Activated CD8-positive, alpha-beta memory T cell treated with anti-CD3 and anti-CD28 coated beads, Interleukin-2, amount 50 U/mL, for 1 hour (primary cell): ENCODE measurements at regions not wholly inside any gene's neighbourhood (a gene's known extent, or its start where the extent isn't known, plus 50 kb on each side); places are given as distances from the start of the nearest gene placed in this dataset.

Experiments used
- DNase-seq: peaks from one replicate; pipeline ENCODE4 v3.0.0-alpha.2; 2020; ENCODE audit errors: extremely low read depth

DNA sequence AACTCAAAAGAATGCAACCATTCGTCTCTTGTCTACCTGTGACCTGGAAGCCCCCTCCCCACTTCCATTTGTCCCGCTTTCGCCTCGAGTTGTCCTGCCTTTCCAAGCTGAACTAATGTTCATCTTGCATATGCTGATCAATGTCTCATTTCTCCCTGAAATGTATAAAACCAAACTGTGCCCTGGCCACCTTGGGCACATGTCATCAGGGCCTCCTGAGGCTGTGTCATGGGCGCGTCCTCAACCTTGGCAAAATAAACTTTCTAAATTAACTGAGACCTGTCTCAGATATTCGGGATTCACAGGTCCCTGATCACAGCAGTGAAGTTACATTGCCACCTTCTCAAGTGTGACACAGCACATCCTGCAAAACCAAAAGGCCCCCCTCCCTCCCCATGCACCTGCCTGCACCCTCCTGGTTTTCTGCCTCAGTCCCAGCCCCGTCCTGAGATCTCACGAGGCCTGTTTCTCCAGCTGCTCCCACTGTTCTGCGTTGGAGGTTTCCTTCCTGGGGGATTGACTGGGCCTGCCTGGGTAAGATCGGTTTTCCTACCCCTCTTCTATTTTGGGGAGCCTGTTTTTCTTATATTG is 1328.7 kb downstream of the TBC1D22A start:
- no peak for DNase-seq

DNA sequence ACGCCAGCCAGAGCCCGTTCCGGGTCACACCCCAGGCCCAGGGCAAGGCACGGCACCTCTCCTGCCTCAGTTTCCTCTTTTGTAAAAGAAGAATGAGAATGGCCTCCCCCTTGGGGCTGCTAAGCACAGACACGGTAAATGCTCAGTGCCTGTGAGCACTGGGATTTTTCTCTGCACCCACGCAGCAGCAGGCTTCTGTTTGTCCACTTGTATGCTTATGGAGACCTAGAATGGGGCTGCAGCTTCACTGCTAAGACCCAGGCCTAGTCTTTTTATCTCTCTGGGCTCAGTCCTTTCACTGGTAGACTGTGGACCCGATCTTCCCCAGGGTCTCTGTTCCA is 1327.9 kb downstream of the TBC1D22A start:
- DNase-seq = no peak

DNA sequence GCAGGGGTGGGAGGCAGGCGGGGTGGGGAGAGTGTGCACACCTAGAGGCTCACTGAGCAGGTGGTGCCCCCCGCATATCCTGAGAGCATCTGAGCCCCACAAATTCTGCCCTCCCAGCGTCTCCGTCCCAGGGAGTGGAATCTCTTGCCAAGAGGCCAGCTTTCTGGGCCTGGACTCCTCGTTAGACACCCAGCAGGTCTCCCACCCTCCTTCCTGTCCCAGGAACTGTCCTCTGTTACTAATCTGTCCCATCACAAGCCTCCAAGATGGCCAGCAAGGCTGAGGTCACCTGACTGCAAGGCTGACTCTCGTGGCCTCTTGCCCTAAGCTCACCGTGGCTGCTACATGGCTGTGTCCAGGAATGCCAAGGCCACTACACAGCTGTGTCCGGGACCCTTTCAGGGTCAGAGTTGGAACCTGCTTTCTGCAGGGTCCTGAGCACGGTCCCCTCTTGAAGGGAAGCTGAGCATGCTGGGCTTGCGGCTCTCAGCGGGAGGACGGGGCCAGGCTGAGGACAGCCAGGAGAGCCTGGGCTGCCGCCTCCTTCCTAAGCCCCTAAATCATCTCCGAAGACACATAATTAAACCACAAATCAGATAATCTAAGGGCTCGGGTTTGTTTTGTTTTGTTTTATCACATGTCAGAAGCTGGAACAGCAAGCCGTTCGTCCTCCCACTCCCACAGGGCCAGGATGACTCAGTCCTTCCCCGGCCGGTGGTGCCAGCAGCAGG is 1327.3 kb downstream of the TBC1D22A start:
- DNase-seq = no peak

DNA sequence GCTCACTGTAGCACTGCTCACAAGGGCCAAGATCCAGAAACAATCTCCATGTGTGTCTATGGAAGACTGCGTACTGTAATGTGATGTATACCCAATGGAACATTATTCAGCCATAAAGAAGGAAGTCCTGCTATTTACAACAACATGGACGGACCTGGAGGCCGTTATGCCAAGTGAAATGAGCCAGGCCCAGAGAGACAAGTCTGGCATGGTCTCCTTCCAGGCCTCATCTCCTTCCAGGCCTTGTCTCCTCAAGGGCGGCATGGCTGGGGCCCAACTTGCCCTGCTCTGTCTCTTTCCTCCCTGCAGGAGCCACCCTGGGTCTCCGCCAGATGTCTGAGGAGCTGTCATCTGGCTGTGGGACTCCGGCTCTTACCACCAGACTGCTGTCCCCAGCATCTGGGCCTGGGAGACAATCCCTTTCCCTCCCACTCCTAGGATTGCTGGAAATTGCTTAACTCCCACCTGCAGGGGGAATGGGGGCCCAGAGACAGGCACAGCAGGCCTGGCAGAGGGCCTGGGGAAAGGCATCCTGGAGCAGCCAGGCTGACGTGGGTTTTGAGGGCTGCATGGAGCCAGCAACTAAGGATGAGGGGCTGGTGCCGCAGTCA is 1326.6 kb downstream of the TBC1D22A start:
- DNase-seq = no peak

DNA sequence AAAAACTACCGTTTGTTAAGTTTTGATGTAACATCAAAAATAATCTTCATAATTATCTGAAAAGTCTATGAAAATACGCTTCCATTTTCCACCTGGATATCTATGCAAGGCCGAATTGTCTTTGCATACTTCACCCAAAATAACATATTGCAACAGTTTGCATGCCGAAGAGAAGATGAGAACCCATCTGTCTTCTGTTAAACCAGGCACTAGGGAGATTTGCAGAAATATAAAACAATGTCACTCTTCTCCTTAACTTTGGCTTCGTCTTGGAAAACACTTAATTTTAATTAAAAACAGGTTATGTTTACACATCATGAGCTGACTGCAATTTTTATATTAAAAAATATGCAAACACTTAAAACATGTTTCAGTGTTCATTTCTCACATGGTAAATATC is 1325.8 kb downstream of the TBC1D22A start:
- DNase-seq = no peak

DNA sequence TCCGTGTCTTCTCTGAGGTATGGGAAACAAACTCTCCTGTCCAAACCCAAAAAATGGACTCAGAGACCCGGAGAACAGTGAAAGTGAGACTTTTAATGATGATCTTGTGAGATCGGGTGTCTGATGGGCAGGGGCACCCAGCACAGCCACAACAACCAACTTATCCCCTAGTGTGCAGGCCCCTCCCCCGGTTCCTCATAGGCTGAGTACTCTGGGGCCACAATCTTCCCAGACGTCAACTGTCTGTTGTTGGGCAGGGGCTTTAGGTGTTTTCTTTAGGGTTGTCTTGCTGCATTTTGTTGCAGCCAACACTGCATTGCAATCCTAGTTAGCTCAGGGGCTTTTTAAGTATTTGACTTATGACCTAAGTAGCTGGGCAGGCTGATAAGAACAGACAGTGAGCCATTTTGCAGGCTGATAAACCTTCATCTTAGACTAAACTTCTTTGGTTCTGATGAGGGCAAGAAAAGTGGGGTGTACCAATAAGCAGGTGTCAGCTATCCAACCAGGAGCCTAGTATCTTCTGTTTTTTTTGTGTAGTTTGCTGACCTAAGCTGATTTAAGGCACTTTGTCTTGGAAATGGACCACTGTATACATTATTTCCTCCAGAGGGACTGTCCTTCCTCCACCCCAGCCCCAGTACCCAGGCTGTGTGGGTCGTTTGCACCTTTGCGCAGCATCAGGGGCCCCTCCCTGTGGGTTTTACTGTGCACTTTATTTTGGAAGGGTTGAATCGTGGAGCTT is 1323.6 kb downstream of the TBC1D22A start:
- DNase-seq = no peak

DNA sequence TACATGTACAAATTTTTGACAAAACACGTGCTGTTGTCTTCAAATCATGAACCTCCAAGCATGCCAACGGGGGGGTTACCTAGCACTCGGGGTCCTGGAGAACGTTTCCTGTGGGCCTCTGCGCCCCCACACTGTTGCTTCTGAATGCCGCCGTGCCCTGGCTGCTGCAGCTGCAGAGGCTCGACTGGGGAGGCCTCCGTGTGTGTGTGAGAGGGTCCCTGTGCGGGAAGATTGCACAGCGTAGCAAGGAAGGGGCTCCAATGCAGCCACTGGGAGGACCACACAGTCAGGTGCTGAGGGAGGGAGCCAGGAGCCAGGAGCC is 1322.2 kb downstream of the TBC1D22A start:
- no peak for DNase-seq

DNA sequence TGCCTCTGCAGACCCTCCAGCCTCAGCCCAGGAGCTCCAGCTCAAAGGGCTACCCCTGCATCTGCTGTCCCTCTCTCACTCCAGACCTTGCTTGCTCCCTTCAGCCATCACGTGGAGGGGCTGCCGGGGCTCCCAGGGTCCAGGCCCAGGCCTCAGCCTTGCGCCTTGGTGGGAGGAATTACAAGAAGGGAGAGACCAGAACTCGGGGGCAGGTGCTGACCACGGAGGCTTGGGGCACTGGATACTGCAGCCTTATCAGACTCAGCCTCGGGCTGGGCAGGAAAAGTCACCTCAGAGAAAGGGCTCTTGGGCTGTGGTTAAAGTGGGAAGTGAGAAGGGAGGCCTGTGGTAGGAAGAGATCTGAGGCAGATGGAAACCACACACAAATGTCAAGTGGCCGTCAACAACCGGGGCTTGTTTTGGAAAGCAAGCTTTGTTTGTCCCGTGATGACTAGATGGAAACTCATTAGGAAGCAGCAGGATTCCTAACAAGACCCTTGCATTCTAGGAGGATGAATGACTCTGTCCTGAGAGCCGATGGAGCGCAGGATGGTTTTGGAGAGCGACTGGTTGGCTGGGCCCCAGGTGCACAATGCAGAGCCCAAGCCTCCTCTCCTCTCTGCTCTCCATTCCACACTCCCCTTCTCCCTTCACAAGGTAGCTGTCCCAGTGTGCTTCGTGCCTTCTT is 1321.7 kb downstream of the TBC1D22A start:
- DNase-seq = no peak

DNA sequence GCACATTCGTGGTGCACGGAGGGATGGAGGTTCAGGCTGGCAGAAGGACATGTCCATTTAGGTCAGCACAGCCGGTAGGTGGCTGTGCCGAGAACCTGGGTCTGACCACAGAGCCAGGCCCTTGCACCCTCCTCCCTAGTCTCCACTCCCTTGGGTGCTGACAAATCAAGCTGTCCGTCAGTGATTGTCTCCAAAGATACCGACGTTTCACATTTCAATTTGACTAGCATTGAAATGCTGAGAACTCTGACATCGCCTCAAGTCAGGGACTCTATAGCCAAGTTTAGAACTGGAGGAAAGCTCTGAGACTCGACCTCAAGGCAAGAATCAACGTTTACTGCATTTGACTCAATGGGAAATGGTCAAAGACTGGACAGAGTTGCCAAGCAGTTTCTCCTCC is 1321.1 kb downstream of the TBC1D22A start:
- no peak for DNase-seq

DNA sequence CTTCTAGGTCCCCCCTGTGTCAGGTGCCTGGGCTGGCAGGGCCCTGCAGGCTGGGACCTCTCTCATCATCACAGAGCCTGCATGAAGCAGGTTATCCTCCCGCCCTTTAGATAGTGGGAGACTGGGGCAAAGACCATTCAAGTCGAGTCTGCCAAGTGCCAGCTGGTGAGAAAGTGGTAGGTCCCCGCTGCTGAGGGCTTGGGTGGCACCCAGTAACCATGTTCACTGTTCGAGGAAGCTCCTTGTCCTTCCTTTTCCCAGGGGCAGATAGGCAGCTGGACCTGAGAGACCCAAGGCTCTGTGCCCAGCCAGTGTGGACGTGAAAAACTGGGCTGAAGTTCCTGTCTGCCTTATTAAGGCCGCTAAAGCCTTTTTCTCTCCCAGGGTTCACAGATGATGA is 1319.8 kb downstream of the TBC1D22A start:
- no peak for DNase-seq

DNA sequence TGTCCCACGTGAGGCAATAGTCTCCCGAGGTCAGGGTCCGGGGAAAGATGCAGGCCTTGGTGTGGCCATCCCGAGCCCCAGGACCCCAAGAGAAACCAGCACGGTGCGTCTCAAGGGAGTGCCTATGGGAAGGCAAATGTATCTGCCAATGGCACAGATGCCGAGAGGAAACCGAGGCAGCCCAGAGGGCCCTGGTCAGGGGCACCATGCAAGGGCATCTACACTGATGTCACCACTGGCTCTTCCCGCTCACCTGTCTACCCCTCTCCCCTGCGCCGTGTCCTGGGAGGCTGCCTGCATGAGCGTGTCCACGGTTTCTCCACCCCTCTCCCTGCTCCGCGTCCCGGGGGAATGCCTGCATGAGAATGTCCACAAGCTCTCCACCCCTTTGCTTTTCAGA is 1318.8 kb downstream of the TBC1D22A start:
- DNase-seq = no peak

DNA sequence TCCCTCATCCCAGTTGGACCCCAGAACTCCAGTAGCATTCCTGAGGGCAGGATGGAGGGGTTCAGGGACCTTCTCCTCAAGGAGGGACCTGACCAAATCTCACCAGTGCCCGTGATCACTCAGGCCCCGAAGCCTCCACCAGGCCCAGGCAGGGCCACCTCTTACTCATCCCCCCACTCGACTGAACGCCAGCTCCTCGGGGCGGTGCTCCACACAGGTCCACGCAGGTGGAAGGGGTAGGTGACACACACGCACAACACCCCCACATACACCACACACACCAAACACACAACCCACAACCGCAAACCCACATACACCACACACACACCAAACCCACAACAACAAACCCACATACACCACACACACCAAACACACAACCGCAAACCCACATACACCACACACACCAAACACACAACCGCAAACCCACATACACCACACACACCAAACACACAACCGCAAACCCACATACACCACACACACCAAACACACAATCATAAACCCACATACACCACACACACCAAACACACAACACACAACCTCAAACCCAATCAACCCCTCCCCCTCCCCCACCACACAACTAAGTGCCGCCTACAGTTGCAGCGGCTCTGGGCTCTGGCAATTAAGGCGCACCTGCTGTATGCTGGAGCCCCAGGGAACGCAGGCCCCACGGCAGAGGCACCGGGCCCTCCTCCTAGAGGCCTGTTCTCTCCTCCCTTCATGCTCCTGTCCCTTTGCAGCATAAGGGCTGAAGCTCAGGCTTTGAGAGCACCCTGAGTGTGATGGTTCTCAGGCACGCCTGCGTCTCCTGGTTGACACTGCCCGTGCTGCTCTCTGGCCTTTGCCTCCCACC is 1318.1 kb downstream of the TBC1D22A start:
- DNase-seq = no peak

DNA sequence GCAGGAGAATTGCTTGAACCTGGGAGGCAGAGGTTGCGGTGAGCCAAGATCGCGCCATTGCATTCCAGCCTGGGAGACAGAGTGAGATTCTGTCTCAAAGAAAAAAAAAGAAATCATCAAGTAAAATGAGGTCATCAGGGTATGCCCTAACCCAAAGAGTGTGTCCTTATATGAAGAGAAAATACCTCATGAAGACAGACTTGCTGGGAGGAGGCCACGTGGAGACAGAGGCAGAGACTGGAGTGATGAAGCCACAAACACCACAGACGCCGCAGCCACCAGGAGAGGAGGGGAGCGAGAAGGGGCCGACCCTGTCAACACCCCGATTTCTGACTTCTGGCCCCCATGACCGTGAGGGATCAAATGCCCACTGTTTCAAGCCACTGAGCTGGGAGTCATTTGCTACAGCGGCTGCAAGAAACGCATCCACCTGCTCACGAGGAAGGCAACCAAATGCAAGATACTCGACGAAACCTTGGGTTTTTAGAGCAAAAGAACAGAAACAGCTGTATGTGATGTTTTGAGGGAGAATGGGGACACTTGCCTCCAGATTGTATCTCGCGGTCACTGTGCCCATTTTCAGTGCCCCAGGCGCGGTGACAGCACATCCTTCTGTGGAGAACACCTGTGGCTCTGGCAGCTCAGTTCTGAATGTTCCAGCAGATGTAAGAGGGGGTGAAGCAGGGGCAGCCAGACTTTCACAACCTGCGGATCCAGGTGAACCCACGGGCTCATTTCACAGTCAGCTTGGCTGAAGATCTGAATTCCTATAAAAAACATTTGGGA is 1317.2 kb downstream of the TBC1D22A start:
- no peak for DNase-seq

DNA sequence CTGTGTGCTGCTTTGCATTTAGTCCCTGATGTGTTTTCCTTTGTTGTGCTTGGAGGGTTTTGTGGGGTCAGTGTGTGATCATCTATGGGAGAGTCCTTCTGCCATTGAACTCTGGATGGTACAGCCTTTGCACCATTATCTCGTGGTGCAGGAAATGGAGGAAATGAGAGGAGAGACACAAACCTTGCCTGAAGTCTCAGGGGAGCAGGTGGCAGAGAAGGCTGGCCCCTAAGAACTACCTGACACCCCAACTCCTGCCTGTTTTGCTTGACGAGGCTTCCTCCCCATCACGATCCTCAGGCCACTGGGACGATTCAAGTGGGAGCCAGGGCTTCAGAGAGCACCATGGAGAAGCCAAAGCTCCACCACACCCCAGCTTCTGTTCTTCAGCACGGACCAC is 1316.4 kb downstream of the TBC1D22A start:
- DNase-seq = no peak

DNA sequence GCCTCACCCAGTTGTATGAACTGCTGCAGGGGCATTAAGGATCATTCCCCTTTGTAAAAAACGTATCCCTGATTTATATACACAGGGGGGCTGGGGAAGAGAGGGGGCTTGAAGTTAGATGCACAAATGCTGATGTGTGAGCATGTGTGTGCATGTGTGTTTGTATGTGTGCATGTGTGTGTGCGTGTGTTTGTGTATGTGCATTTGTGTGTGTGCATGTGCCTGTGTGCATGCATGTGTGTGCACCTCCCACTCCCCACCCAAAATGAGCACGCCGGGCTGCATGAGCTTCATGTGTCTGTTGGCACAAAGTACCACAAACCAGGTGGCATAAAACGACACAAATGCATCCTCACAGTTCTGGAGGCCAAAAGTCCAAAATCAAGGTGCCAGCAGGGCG is 1315.2 kb downstream of the TBC1D22A start:
- DNase-seq = no peak

DNA sequence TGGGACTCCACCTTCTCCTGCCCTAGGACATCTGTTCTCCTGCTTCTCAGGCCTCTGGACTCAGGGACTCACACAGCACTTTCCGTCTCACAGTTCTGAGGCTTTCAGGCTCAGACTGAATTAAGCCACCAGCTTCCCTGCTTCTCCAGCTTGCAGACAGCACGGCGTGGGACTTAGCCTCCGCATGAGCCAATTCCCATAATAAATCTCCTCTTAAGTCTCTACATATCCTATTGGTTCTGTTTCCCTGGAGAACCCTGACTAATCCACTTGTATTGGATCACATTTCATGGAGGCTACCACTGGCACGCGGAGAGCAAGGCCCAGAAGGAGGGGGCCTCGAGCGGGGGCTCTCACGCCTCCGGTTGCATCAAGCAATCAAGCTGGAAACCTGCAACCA is 1313.6 kb downstream of the TBC1D22A start:
- DNase-seq = no peak

DNA sequence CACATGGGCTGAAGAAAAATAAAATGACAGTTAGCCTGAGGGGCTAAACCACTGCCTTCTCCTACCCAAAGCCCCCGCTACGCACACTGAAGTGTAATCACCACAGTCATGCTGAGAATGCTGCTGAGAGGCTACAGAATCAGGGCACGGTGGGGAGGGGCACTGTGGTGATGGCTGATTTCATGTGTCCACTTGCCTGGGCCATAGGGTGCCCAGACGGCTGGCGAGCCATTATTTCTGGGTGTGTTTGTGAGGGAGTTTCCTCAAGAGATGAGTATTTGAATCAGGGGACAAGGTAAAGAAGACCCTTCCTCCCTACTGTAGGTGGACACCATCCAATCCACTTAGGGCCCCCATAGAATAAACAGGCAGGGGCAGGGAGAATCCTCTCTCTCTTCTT is 1313.2 kb downstream of the TBC1D22A start:
- DNase-seq = no peak

DNA sequence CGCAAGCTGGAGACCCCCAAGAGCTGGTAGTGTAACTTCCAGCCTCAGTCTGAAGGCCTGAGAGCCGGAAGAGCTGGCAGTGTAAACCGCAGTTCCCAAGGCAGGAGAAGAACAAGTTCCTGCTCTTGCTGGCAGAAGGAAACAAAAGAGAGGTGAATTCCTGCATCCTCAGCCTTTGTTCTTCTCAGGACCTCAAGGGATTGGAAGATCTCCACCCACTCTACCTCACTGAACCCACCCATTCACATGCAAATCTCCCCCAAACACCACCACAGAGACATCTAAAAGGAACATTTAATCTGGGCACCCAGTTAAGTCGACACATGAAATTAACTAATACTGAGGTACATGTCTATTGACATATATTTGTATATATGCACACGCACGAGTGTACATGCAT is 1310.3 kb downstream of the TBC1D22A start:
- DNase-seq = no peak

DNA sequence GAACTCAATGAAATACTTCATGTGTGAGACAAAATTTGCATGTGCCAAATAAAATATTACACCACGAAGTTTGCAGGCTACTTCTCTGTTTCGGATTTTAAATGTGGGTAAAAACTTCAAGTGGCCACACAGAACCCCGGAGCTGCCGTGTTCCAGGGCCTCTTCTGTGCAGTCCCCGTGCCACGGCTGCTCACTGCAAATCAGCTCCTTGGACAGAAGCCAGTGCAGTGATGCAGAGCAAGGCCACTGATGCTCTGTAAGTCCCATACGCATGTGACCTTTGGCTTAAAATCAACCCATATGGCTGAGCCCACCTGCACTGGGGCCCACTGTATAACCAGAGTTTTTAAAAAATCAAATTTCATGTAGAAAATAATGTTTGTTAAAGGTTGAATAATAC is 1309.4 kb downstream of the TBC1D22A start:
- no peak for DNase-seq

DNA sequence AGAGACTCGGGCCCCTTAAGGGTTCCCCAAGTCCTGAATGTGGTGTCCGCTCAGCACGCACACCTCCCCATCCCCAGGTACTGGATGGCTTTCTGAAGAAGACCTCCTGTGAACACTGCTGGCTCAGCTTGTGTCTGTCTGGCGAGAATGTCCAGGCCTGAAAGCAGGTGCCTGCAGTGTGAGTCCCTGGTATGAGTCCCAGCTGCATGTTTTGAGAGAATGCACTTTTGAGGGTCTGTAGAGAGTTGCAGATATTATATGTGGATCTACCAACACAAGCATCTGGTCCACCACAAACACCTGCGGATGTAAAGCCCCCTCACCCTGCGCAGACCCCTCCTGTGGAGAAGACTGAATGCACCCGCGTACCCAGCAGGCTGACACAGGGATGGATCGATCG is 1308.9 kb downstream of the TBC1D22A start:
- DNase-seq = no peak

DNA sequence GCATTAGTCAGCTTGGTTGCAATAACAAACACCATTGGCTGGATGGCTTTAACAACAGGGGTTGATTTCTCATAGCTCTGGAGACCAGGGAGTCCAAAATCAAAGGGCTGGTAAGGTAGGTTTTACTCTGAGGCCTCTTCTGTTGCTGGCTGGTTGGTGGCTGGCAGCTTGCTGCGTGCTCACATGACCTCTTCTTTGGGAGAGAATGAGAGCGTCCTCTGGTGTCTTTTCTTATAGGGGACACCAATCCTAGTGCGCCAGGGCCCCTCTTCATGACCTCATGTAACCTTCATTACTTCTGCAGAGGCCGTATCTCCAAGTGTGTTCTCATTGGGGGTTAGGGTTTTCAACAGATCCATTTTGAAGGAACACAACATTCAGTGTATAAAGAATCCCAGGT is 1308.3 kb downstream of the TBC1D22A start:
- DNase-seq = no peak
